Smooth muscle cell (in vitro differentiated cells): ENCODE measurements at regions not wholly inside any gene's neighbourhood (a gene's known extent, or its start where the extent isn't known, plus 50 kb on each side); places are given as distances from the start of the nearest gene placed in this dataset.
"Not testable (repeated sequence)": the region's sequence is repeated elsewhere in the genome, so short reads cannot be mapped to it uniquely, and the experiment has no call there.

Experiments
- DNase-seq: peaks from one replicate; lab custom pipeline; 2025; ENCODE audit not compliant: unreplicated experiment; lab: John Stamatoyannopoulos, UW
- H2AFZ ChIP-seq: fragments of 200-600 bp; sonication (generic); 2 replicates; pipeline ENCODE4 v1.6.0; 2016; ENCODE audit warnings: antibody characterized with exemption, low read depth, mild to moderate bottlenecking
- H3F3A ChIP-seq: fragments of 200-600 bp; sonication (generic); 2 replicates; pipeline ENCODE4 v1.6.0; 2017; ENCODE audit warnings: antibody characterized with exemption, low read depth
- H3K27ac ChIP-seq: fragments of 200-600 bp; sonication (generic); 2 replicates; pipeline ENCODE4 v1.5.1; 2016; ENCODE audit warnings: low read depth, mild to moderate bottlenecking
- H3K27me3 ChIP-seq: fragments of 200-600 bp; sonication (generic); 2 replicates; pipeline ENCODE4 v1.6.1; 2016; ENCODE audit warnings: low read depth, mild to moderate bottlenecking
- H3K36me3 ChIP-seq: fragments of 200-600 bp; sonication (generic); 2 replicates; pipeline ENCODE4 v1.5.1; 2016; ENCODE audit warnings: low read depth
- H3K4me1 ChIP-seq: fragments of 200-600 bp; sonication (generic); 2 replicates; pipeline ENCODE4 v1.5.1; 2016; ENCODE audit warnings: low read depth
- H3K4me2 ChIP-seq: fragments of 200-600 bp; sonication (generic); 2 replicates; pipeline ENCODE4 v1.6.0; 2016; ENCODE audit warnings: mild to moderate bottlenecking
- H3K4me3 ChIP-seq: fragments of 200-600 bp; sonication (generic); 2 replicates; pipeline ENCODE4 v1.5.1; 2016; ENCODE audit warnings: mild to moderate bottlenecking
- H3K79me2 ChIP-seq: fragments of 200-600 bp; sonication (generic); 2 replicates; pipeline ENCODE4 v1.6.0; 2016; ENCODE audit warnings: low read depth, mild to moderate bottlenecking
- H3K9ac ChIP-seq: fragments of 200-600 bp; sonication (generic); 2 replicates; pipeline ENCODE4 v1.6.0; 2016; ENCODE audit warnings: low read depth
- H3K9me3 ChIP-seq: fragments of 200-600 bp; sonication (generic); replicated peaks from 2 replicates; pipeline ENCODE4 v1.5.1; 2016; ENCODE audit warnings: low read depth
- H4K20me1 ChIP-seq: fragments of 200-600 bp; sonication (generic); 2 replicates; pipeline ENCODE4 v1.6.0; 2016; ENCODE audit warnings: low read depth
- WGBS: methylation state at CpG from one replicate; pipeline ENCODE4 v1.1.7; 2016; ENCODE audit warnings: low lambda C conversion rate; 5-methylcytosine and 5-hydroxymethylcytosine counted together
- TF ChIP-seq, protein P1 (sequence below): fragments of 200-600 bp; sonication (generic); IDR thresholded peaks from 2 replicates; pipeline ENCODE4 v1.5.1; 2017; ENCODE audit warnings: borderline replicate concordance, mild to moderate bottlenecking, antibody characterized with exemption; ENCODE audit not compliant: insufficient read depth, poor library complexity, severe bottlenecking

DNA sequence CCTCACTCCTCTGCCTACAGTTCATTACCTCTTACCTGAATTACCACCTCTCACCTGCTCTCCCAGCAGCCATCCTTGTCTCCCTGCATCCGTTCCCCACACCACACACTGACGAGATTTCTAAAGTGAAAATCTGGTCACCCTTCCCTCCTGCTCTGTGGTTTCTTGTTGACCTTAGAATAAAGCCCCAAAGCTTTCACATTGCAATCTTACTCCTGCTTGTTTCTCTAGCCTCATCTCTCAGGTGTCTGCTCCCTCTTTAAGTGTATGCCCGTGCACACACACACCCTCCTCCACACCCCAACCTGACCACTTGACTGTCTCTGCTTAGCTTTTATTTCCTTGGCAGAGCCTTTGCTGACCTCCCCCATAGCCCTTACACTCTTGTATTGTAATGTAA is 122.0 kb upstream of the SKOR2 start:
- no peak for DNase-seq
- Histone ChIP-seq H3K4me2 (no peak overlapping the region), H2AFZ (no peak overlapping the region), H3K27ac (no peak overlapping the region), H3K9me3 (no peaks in the 10 kb centered on the region), H3F3A (no peaks in the 10 kb centered on the region), H3K4me3 (no peak overlapping the region), H3K9ac (no peak overlapping the region), H3K27me3 (peaks cover 34% of the 10 kb centered on the region), H3K36me3 (no peaks in the 10 kb centered on the region), H3K79me2 (no peaks in the 10 kb centered on the region), H4K20me1 (no peaks in the 10 kb centered on the region), H3K4me1 (no peaks in the 10 kb centered on the region)
- TF ChIP-seq, protein P1, sequence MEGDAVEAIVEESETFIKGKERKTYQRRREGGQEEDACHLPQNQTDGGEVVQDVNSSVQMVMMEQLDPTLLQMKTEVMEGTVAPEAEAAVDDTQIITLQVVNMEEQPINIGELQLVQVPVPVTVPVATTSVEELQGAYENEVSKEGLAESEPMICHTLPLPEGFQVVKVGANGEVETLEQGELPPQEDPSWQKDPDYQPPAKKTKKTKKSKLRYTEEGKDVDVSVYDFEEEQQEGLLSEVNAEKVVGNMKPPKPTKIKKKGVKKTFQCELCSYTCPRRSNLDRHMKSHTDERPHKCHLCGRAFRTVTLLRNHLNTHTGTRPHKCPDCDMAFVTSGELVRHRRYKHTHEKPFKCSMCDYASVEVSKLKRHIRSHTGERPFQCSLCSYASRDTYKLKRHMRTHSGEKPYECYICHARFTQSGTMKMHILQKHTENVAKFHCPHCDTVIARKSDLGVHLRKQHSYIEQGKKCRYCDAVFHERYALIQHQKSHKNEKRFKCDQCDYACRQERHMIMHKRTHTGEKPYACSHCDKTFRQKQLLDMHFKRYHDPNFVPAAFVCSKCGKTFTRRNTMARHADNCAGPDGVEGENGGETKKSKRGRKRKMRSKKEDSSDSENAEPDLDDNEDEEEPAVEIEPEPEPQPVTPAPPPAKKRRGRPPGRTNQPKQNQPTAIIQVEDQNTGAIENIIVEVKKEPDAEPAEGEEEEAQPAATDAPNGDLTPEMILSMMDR = no peak
- 96% methylated on average over 3 of the region's 3 CpGs for whole genome bisulfite sequencing

DNA sequence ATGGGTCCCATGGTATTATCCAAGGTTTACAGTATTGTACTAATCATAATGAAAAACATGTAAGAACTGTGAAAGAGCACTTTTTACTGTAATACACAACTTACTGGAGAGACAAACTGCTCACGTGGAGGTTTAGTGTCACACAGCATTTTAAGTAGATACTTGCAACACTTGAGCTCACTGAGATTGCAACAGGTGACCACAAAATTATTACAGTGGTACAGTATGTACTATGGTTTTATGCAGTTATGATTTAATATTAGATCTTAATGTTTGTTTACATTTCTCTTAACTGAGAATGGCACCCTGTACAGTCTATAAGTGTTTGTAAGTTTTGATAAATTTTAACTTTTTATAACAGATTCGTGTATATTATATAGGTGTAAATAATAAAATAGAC is 118.6 kb upstream of the SKOR2 start:
- Histone ChIP-seq H3K79me2 (no peaks in the 10 kb centered on the region), H3K27ac (no peak overlapping the region), H4K20me1 (no peaks in the 10 kb centered on the region), H3F3A (no peaks in the 10 kb centered on the region), H3K27me3 (peaks cover 28% of the 10 kb centered on the region), H3K36me3 (no peaks in the 10 kb centered on the region), H3K9me3 (no peaks in the 10 kb centered on the region), H3K4me3 (no peak overlapping the region), H3K9ac (no peak overlapping the region), H3K4me2 (no peak overlapping the region), H3K4me1 (no peaks in the 10 kb centered on the region), H2AFZ (no peak overlapping the region)
- 81% methylated on average over 2 of the region's 2 CpGs for WGBS
- no peak for DNase-seq
- TF ChIP-seq, protein P1 = no peak

- H3K79me2 ChIP-seq, H3K36me3 ChIP-seq, H3K27ac ChIP-seq, H3K27me3 ChIP-seq, H4K20me1 ChIP-seq, H2AFZ ChIP-seq, H3F3A ChIP-seq, H3K9ac ChIP-seq, DNase-seq, H3K4me3 ChIP-seq, H3K9me3 ChIP-seq, H3K4me2 ChIP-seq, H3K4me1 ChIP-seq: not testable (repeated sequence)
- 94% methylated on average over 15 of the region's 15 CpGs for WGBS
Observed at GRCh38 chr18:47354061-47354460, 102.6 kb upstream of the SKOR2 start.

DNA sequence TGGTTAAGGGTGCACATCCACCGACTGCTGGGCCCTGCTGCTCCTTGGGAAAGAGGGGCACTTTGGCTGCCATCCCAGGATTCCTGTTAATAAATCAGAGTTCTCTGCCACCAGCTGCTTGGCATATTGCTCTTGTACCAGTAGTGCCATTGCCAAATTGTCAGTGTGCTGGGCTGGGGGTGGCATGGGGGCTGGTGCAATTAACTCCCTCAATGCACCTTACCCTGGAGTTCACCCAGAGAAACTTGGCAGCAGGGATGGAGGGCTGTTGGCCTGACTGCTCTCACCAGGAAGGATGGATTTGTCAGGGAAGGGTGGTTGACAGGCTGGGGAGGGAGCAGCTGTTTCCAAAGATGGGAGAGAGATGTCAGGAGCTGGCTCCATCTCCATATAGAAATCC is 94.6 kb upstream of the SKOR2 start:
- DNase-seq = no peak
- WGBS = 75% methylated on average over 1 of the region's 1 CpG
- Histone ChIP-seq H3K4me3 (no peak overlapping the region), H3K9me3 (no peaks in the 10 kb centered on the region), H3F3A (no peaks in the 10 kb centered on the region), H3K79me2 (no peaks in the 10 kb centered on the region), H2AFZ (no peak overlapping the region), H4K20me1 (no peaks in the 10 kb centered on the region), H3K36me3 (no peaks in the 10 kb centered on the region), H3K4me2 (no peak overlapping the region), H3K9ac (no peak overlapping the region), H3K27me3 (no peaks in the 10 kb centered on the region), H3K4me1 (no peaks in the 10 kb centered on the region), H3K27ac (no peak overlapping the region)
- TF ChIP-seq, protein P1 = no peak
